SKM-1 treated with dmso at 0.1 percent for 144 hours (cell line): ENCODE measurements at regions not wholly inside any gene's neighbourhood (a gene's known extent, or its start where the extent isn't known, plus 50 kb on each side); places are given as distances from the start of the nearest gene placed in this dataset.

Source experiments
- DNase-seq: peaks from one replicate; lab custom pipeline; 2025; ENCODE audit not compliant: unreplicated experiment; lab: John Stamatoyannopoulos, UW

DNA sequence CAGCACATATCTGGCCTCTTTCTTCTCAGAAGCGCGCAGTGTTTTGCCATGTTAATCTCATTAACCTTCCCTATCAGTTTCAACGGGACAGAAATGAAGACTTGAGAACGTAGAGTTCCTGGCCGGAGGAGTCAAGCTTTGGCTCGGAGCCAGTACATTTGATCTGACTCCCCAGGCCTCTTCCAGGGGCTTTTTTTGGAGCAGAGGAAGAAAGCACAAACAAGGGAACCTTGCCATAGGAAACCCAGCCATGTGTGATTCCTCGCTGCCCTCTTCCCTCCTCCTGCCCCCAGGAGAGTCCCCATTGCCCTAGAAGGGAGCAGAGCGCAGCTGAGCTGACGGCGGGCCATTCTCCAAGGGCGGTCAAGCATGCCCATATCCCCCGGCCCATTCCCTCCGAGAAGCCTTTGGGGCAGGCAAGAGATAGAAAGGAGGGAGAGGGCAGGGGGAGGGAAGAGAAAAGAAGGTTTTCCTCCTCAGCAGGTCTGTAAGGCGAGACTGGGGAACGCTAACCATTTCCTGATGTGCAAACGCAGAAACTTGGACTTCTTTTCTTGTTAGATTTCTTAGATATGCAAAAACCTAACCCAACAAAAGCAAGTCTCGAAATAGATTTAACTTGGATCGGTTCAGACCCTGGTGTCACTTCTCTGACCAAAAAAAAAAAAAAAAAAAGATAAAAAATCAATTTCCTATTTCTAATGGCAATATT is 63.7 kb upstream of the POU3F3 start:
- DNase-seq: no peak

DNA sequence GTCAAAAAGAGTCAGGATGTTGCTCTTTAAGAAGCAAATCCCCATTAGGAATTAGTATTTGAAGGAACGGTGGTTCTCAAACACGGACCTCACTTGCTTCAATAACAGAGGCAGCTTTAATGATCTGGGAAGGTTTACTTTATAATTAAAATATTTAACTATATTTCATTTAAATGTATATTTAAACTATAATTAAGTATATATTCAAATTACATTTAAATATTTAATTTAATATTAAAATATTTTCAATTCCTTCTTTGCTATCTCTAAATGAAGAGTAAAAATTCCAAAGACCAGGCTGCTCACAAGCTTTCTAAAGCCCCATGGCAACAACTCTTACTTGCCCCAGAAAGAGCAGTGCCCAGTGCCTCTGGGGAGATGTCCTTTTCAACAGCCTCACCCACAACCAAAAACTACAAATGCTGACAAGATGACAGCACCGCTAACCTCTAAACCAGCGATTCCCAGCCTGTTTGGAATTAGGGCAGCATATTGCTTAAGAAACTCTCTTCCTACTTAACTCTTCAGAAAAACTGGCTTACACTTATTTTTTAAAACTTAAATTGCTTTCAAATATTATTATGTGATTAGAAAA is 62.9 kb upstream of the POU3F3 start:
- no peak for DNase-seq

DNA sequence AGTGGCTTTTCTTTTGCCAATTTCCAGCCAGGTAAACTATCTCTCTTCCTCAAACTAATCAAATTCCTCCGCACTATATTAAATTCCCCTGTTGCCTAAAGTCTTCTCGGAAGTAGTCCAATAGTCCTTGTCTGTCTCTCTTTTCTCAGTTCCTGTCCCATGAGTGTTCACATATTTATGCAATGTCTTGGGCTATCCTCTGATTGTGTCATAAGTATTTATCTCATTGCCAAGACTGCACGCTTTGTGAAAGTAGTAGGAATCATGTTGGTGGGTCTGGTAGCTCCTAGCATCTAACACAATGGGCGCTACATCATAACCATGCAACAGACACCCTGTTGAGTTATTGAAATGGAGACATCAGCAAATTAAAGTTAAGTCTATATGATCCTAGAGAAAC is 59.9 kb upstream of the POU3F3 start:
- no peak for DNase-seq

DNA sequence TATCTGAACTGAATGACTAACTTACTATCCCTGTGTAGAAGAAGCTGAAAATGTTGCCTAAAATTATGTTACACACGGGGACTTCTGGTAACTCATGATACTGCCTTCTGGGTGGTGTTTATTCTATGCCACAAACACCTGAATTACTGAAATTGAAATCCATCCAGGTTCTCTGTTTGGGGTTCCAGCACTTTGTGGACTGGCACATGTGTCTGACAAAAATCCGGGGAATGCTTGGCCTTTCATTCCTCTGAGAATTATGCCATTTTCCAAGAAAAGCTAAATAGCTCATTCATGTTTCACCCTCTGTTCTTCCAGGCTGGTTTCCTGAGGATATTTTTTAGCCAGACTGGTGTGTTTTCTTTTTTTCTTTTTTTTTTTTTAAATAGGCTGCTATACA is 59.5 kb upstream of the POU3F3 start:
- no peak for DNase-seq
